Transverse colon (tissue), 4 donors: ENCODE measurements at regions not wholly inside any gene's neighbourhood (a gene's known extent, or its start where the extent isn't known, plus 50 kb on each side); places are given as distances from the start of the nearest gene placed in this dataset.

Experiments
- DNase-seq: peaks from one replicate; pipeline ENCODE4 v3.0.0-alpha.2; 2019
- H3K27ac ChIP-seq, 4 donors: fragments of 200-600 bp; sonication (generic); 2 replicates each; pipeline ENCODE4 v1.5.1; 2016 to 2018; ENCODE audit warnings: inconsistent platforms in 4 of 4
- H3K27me3 ChIP-seq: fragments of 200-600 bp; sonication (generic); 2 replicates; pipeline ENCODE4 v1.5.1; 2017; ENCODE audit warnings: inconsistent platforms
- H3K36me3 ChIP-seq, 4 donors: fragments of 200-600 bp; sonication (generic); 2 replicates each; pipeline ENCODE4 v1.5.1; 2017 to 2019; ENCODE audit warnings: inconsistent platforms in 4 of 4
- H3K4me1 ChIP-seq, 4 donors: fragments of 200-600 bp; sonication (generic); 2 replicates each; pipeline ENCODE4 v1.5.1; 2017 to 2020; ENCODE audit warnings: inconsistent platforms in 4 of 4
- H3K4me3 ChIP-seq, 4 donors: fragments of 200-600 bp; sonication (generic); 1 replicate in 1 of 4; 2 replicates in 3 of 4; pipeline versions ENCODE4 v1.5.1 to v1.6.1; 2017 to 2019; ENCODE audit warnings: inconsistent platforms in 4 of 4
- H3K9me3 ChIP-seq, 2 donors: fragments of 200-600 bp; sonication (generic); 2 replicates each; pipeline ENCODE4 v1.5.1; 2017 to 2019; ENCODE audit warnings: inconsistent platforms in 2 of 2
- CTCF ChIP-seq, 5 experiments: fragments of 200-600 bp in 3 of 5; fragments of 450-650 bp in 2 of 5; sonication (generic) in 3 of 5; IDR thresholded peaks; 1 replicate in 2 of 5; 2 replicates in 3 of 5; pipeline ENCODE4 v1.5.1; 2016 to 2017; ENCODE audit warnings: antibody characterized with exemption in 5 of 5, inconsistent platforms in 3 of 5, mild to moderate bottlenecking in 2 of 5, moderate library complexity in 1 of 5
- EP300 ChIP-seq: sonication (generic); formaldehyde crosslinking; IDR thresholded peaks from one replicate; pipeline ENCODE4 v1.6.1; 2017; ENCODE audit warnings: antibody characterized with exemption, low read depth
- POLR2A ChIP-seq: fragments of 450-650 bp; IDR thresholded peaks from one replicate; pipeline ENCODE4 v1.6.1; 2016; ENCODE audit warnings: antibody characterized with exemption, mild to moderate bottlenecking, moderate library complexity
- POLR2AphosphoS5 ChIP-seq, 3 donors: sonication (generic); formaldehyde crosslinking; IDR thresholded peaks; one replicate each; pipeline ENCODE4 v1.6.1; 2016; ENCODE audit warnings: antibody characterized with exemption in 3 of 3
- WGBS, 2 donors: methylation state at CpG; one replicate each; pipeline ENCODE4 v1.1.5; 2018; ENCODE audit warnings: low coverage in 1 of 2; 5-methylcytosine and 5-hydroxymethylcytosine counted together
- in situ Hi-C, 4 donors: fragments of 200-750 bp; cut with MboI; loops; one replicate each; pipeline versions ENCODE4 v1.15.0 to v1.15.1; 2017; ENCODE audit warnings: low sequenced_read_pairs in 3 of 4, low pct_ligation_motif_present in 1 of 4, low pct_unique_long_range_greater_than_20kb in 1 of 4
- intact Hi-C: fragments of 100-400 bp; cut with DNase I; formaldehyde crosslinking; loops from one replicate; pipeline ENCODE4 v1.15.1; 2023; ENCODE audit warnings: low total_unique reads

- H3K36me3 ChIP-seq, result no peaks in the 10 kb centered on the region
- 84 to 89% methylated on average over 4 of the region's 4 CpGs for WGBS, 2 donors
- in situ Hi-C loops (no loop called here), intact Hi-C loops (no loop called here)
- TF ChIP-seq POLR2A (no peak), EP300 (no peak), POLR2AphosphoS5 (IDR thresholded peaks at IDR 0.05) (no peak), CTCF (IDR thresholded peaks at IDR 0.05) (no peak)
- no peaks in the 10 kb centered on the region for H3K9me3 ChIP-seq
- DNase-seq, result no peak
- H3K4me1 ChIP-seq, result no peaks in the 10 kb centered on the region
- no peaks in the 10 kb centered on the region for H3K27me3 ChIP-seq
- no peak overlapping the region for H3K27ac ChIP-seq
- no peak overlapping the region for H3K4me3 ChIP-seq
Observed at GRCh38 chr6:132231121-132231884, 170.0 kb downstream of the MOXD1 start.

- no peak for DNase-seq
- Histone ChIP-seq H3K4me3 (no peak overlapping the region), H3K27me3 (no peaks in the 10 kb centered on the region), H3K27ac (no peak overlapping the region), H3K4me1 (no peaks in the 10 kb centered on the region), H3K36me3 (no peaks in the 10 kb centered on the region), H3K9me3 (no peaks in the 10 kb centered on the region)
- WGBS, 2 donors, result 44 to 78% methylated on average over 1 of the region's 1 CpG
- in situ Hi-C loops, result no loop called here
- intact Hi-C loops, result no loop called here
- TF ChIP-seq POLR2AphosphoS5 (IDR thresholded peaks at IDR 0.05) (no peak), POLR2A (no peak), EP300 (no peak), CTCF (IDR thresholded peaks at IDR 0.05) (no peak)
Observed at GRCh38 chr6:132228894-132229293, 172.4 kb downstream of the MOXD1 start.

- no peak overlapping the region for H3K4me3 ChIP-seq
- H3K36me3 ChIP-seq, result no peaks in the 10 kb centered on the region
- in situ Hi-C loops (no loop called here), intact Hi-C loops (no loop called here)
- no peaks in the 10 kb centered on the region for H3K27me3 ChIP-seq
- DNase-seq, result no peak
- H3K4me1 ChIP-seq, result no peaks in the 10 kb centered on the region
- TF ChIP-seq EP300 (no peak), POLR2A (no peak), POLR2AphosphoS5 (IDR thresholded peaks at IDR 0.05) (no peak), CTCF (IDR thresholded peaks at IDR 0.05) (no peak)
- no peak overlapping the region for H3K27ac ChIP-seq
- no peaks in the 10 kb centered on the region for H3K9me3 ChIP-seq
Observed at GRCh38 chr6:132227904-132228303, 173.4 kb downstream of the MOXD1 start.

- Histone ChIP-seq H3K9me3 (no peaks in the 10 kb centered on the region), H3K4me3 (no peak overlapping the region), H3K36me3 (no peaks in the 10 kb centered on the region), H3K27me3 (no peaks in the 10 kb centered on the region), H3K4me1 (no peaks in the 10 kb centered on the region), H3K27ac (no peak overlapping the region)
- no peak for DNase-seq
- 35 to 95% methylated on average over 3 of the region's 3 CpGs for WGBS, 2 donors
- intact Hi-C loops, result no loop called here
- TF ChIP-seq POLR2A (no peak), EP300 (no peak), POLR2AphosphoS5 (IDR thresholded peaks at IDR 0.05) (no peak), CTCF (IDR thresholded peaks at IDR 0.05) (no peak)
- in situ Hi-C loops, result loop anchor here in 1 of 4 donors (25.0 kb wide), 1 partner anchor 288 kb away; no protein-coding TSS in a partner anchor
Observed at GRCh38 chr6:132224943-132225342, 176.3 kb downstream of the MOXD1 start.
